OCI-LY7 (cell line): ENCODE measurements at regions not wholly inside any gene's neighbourhood (a gene's known extent, or its start where the extent isn't known, plus 50 kb on each side); places are given as distances from the start of the nearest gene placed in this dataset.

Experiments
- CTCF ChIP-seq: fragments of 200-600 bp; sonication (generic); conservative IDR thresholded peaks from 2 replicates; pipeline ENCODE4 v1.5.1; 2014; ENCODE audit warnings: mild to moderate bottlenecking, antibody characterized with exemption, low read length, moderate library complexity, mixed read lengths
- EZH2phosphoT487 ChIP-seq: fragments of 200-600 bp; sonication (generic); IDR thresholded peaks from 2 replicates; pipeline ENCODE4 v1.6.1; 2018; ENCODE audit warnings: low read depth, borderline replicate concordance, mild to moderate bottlenecking, mixed run types, antibody characterized with exemption, low read length, moderate library complexity, mixed read lengths

- TF ChIP-seq CTCF = no peak
- no peak for TF ChIP-seq EZH2phosphoT487
Measured at GRCh38 chr3:194758716-194759115, 73.0 kb downstream of the FAM43A start.
